ENCODE measurements at regions not wholly inside any gene's neighbourhood (a gene's known extent, or its start where the extent isn't known, plus 50 kb on each side); places are given as distances from the start of the nearest gene placed in this dataset.

DNA sequence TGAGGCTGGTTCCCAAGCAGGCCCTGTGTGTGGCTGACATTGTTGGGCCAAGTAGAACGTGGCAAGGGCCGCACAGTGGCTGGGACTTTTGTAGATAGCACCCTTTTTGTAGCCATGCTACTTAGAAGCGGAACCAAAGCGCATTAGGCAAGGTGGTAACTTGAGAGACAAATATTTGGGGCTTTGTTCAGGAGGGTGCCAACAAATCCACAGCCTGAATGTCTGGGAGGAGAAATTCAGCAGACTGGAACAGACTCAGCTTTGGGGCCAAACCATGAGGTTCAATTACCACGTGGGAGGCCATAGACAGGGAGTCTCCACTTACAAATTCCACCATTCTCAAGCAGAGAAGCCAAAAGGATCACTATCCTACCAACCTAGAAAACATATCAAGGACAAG lies 183.7 kb downstream of the RGS9 start:
- BruUV-seq (replicated peaks) = no TSS peak
- intact Hi-C loops (cut with micrococcal nuclease) = no loop called here
- H2AFZ ChIP-seq (ENCODE audit: low read depth, low read length) = no peak overlapping the region
- no peaks in the 10 kb centered on the region for H3K9me3 ChIP-seq (replicated peaks; ENCODE audit: control insufficient read depth, insufficient read depth, low read depth, low read length)
- ChIA-PET CTCF (ENCODE audit: low intra/inter-chr PET ratio) (no interaction called here), POLR2A (no interaction called here)
- no peaks in the 10 kb centered on the region; the same call in 1 of the 2 replicates for H4K20me1 ChIP-seq (replicated peaks; ENCODE audit: control insufficient read depth, insufficient read depth, low read length)
- H3K79me2 ChIP-seq (ENCODE audit: control insufficient read depth, insufficient read depth, low read length) = no peaks in the 10 kb centered on the region
- H3K4me1 ChIP-seq (replicated peaks in 1 of 2; ENCODE audit: control insufficient read depth in 2 of 2, insufficient read depth in 2 of 2, low read length in 2 of 2) = no peaks in the 10 kb centered on the region
- no peak overlapping the region for H3K9ac ChIP-seq (ENCODE audit: insufficient read depth in 1 of 2, low read depth in 2 of 2, low read length in 2 of 2)
- in situ Hi-C loops (cut with MboI) = no loop called here
- H3K36me3 ChIP-seq (ENCODE audit: control insufficient read depth, insufficient read depth, low read length) = no peaks in the 10 kb centered on the region
- no peak overlapping the region for H3K4me3 ChIP-seq
- H3K9me1 ChIP-seq (ENCODE audit: control insufficient read depth, insufficient read depth, low read length) = no peaks in the 10 kb centered on the region
- FAIRE-seq (no peak), DNase-seq (ENCODE audit: extremely low read depth in 1 of 4, low spot score in 3 of 4) (no peak), ATAC-seq (no peak)
- WGBS (ENCODE audit: insufficient coverage, low coverage, missing lambda C conversion rate) = 2% methylated on average over 5 of the region's 5 CpGs
- no peak overlapping the region for H3K27ac ChIP-seq (ENCODE audit: extremely low read depth, low read depth, low read length)
- H3K4me2 ChIP-seq (ENCODE audit: insufficient read depth, low read length) = no peak overlapping the region
- TF ChIP-seq NR2C2 (CRISPR knock-in tag; IDR thresholded peaks at IDR 0.05) (no peak), NR2C2 (tag; IDR thresholded peaks at IDR 0.05) (no peak), CHCHD3 (CRISPR knock-in tag; IDR thresholded peaks at IDR 0.05) (no peak), FOXA1 (IDR thresholded peaks at IDR 0.05; ENCODE audit: borderline replicate concordance) (no peak), ZNF551 (CRISPR knock-in tag; IDR thresholded peaks at IDR 0.05) (no peak), PTRF (tag; IDR thresholded peaks at IDR 0.05) (no peak)
- H3K27me3 ChIP-seq (ENCODE audit: control insufficient read depth in 2 of 2, insufficient read depth in 2 of 2, low read length in 2 of 2) = peaks cover 0 to 3% of the 10 kb centered on the region in 2 experiments; a peak in 1 of 5 replicates

DNA sequence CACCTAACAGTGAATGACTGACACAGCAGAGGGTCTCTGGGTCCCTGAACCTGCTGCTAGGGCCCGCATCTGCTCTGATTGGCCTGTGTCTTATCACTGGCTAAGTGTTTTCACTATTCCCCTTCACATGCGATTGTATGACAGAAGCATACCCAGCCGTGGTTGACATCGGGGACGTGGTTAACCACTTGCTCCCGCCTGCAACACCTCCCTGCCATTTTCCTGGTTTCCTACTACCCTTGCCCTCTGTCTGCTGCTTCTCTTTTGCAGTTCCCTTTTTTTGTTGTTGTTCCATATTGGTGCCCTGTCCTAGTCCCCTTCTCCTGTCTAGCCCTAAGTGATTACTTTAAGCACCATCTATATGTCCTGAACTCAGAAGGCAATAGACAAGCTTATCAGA lies 177.0 kb downstream of the RGS9 start:
- in situ Hi-C loops (cut with MboI) (no loop called here), intact Hi-C loops (cut with micrococcal nuclease) (no loop called here)
- no peak overlapping the region for H3K27ac ChIP-seq (ENCODE audit: extremely low read depth, low read depth, low read length)
- no peak for DNase-seq (ENCODE audit: extremely low read depth in 1 of 4, low spot score in 3 of 4)
- no peaks in the 10 kb centered on the region for H3K79me2 ChIP-seq (ENCODE audit: control insufficient read depth, insufficient read depth, low read length)
- no peaks in the 10 kb centered on the region; a peak in 1 of 5 replicates for H3K4me1 ChIP-seq (replicated peaks in 1 of 2; ENCODE audit: control insufficient read depth in 2 of 2, insufficient read depth in 2 of 2, low read length in 2 of 2)
- H2AFZ ChIP-seq (ENCODE audit: low read depth, low read length) = no peak overlapping the region
- H3K9me1 ChIP-seq (ENCODE audit: control insufficient read depth, insufficient read depth, low read length) = no peaks in the 10 kb centered on the region
- H3K9me3 ChIP-seq (replicated peaks; ENCODE audit: control insufficient read depth, insufficient read depth, low read depth, low read length) = no peaks in the 10 kb centered on the region
- H3K4me2 ChIP-seq (ENCODE audit: insufficient read depth, low read length) = no peak overlapping the region
- H3K36me3 ChIP-seq (ENCODE audit: control insufficient read depth, insufficient read depth, low read length) = no peaks in the 10 kb centered on the region
- no peaks in the 10 kb centered on the region for H4K20me1 ChIP-seq (replicated peaks; ENCODE audit: control insufficient read depth, insufficient read depth, low read length)
- H3K4me3 ChIP-seq = no peak overlapping the region
- no TSS peak for BruUV-seq (replicated peaks)
- no peak for FAIRE-seq
- 1% methylated on average over 6 of the region's 6 CpGs for WGBS (ENCODE audit: insufficient coverage, low coverage, missing lambda C conversion rate)
- H3K9ac ChIP-seq (ENCODE audit: insufficient read depth in 1 of 2, low read depth in 2 of 2, low read length in 2 of 2) = no peak overlapping the region
- ChIA-PET POLR2A (interaction anchor here (0.5 to 1.1 kb wide), 2 partner anchors 8 to 12 kb away, joined by 3 read pairs; no protein-coding TSS in a partner anchor), CTCF (ENCODE audit: low intra/inter-chr PET ratio) (no interaction called here)
- TF ChIP-seq, protein P1, sequence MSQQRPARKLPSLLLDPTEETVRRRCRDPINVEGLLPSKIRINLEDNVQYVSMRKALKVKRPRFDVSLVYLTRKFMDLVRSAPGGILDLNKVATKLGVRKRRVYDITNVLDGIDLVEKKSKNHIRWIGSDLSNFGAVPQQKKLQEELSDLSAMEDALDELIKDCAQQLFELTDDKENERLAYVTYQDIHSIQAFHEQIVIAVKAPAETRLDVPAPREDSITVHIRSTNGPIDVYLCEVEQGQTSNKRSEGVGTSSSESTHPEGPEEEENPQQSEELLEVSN (IDR thresholded peaks at IDR 0.05; ENCODE audit: borderline replicate concordance in 1 of 2, extremely low read depth in 1 of 2, insufficient read depth in 1 of 2, insufficient read length in 1 of 2, low read depth in 1 of 2, low read length in 1 of 2, poor library complexity in 1 of 2, severe bottlenecking in 1 of 2) = no peak
- TF ChIP-seq TCF7L2 (IDR thresholded peaks at IDR 0.05; ENCODE audit: low read depth, low read length) (no peak), EGR1 (conservative IDR thresholded peaks at IDR 0.05) (no peak), SPI1 (IDR thresholded peaks at IDR 0.05; ENCODE audit: borderline replicate concordance, low read depth, low read length) (peak; percentile 40; the same call in 1 of the 2 replicates), ZFX (CRISPR knock-in tag; IDR thresholded peaks at IDR 0.05) (no peak)
- TF ChIP-seq, protein P2, sequence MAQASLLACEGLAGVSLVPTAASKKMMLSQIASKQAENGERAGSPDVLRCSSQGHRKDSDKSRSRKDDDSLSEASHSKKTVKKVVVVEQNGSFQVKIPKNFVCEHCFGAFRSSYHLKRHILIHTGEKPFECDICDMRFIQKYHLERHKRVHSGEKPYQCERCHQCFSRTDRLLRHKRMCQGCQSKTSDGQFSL (CRISPR knock-in tag; IDR thresholded peaks at IDR 0.05) = no peak
- TF ChIP-seq, protein P2 (tag; IDR thresholded peaks at IDR 0.05) = no peak
- no peak for ATAC-seq
- peaks cover 6 to 22% of the 10 kb centered on the region in 2 experiments for H3K27me3 ChIP-seq (ENCODE audit: control insufficient read depth in 2 of 2, insufficient read depth in 2 of 2, low read length in 2 of 2)
